ENCODE measurements at regions not wholly inside any gene's neighbourhood (a gene's known extent, or its start where the extent isn't known, plus 50 kb on each side); places are given as distances from the start of the nearest gene placed in this dataset.

- POLR2A ChIA-PET = no interaction called here
- no peak for TF ChIP-seq SRF (IDR thresholded peaks at IDR 0.05; ENCODE audit: low read depth)
- TF ChIP-seq RAD21 (IDR thresholded peaks at IDR 0.05; ENCODE audit: low read depth) = no peak
- no peak for TF ChIP-seq CBX3 (IDR thresholded peaks at IDR 0.05; ENCODE audit: low read depth)
- TF ChIP-seq CTCF (IDR thresholded peaks at IDR 0.05 in 2 of 3, conservative IDR thresholded peaks at IDR 0.05 in 1 of 3; ENCODE audit: borderline replicate concordance in 1 of 3, insufficient read depth in 1 of 3, low read depth in 2 of 3, low read length in 2 of 3) = no peak
- no peak for TF ChIP-seq FOSL1 (IDR thresholded peaks at IDR 0.05; ENCODE audit: low read depth)
- no peak for TF ChIP-seq ZFX (IDR thresholded peaks at IDR 0.05)
- no peak for TF ChIP-seq ZNF274 (IDR thresholded peaks at IDR 0.05; ENCODE audit: low read depth, low read length)
- TF ChIP-seq JUND (IDR thresholded peaks at IDR 0.05) = no peak
- TF ChIP-seq REST (IDR thresholded peaks at IDR 0.05; ENCODE audit: low read depth) = no peak
- TF ChIP-seq SP1 (IDR thresholded peaks at IDR 0.05; ENCODE audit: low read depth) = no peak
- TF ChIP-seq, protein P1, sequence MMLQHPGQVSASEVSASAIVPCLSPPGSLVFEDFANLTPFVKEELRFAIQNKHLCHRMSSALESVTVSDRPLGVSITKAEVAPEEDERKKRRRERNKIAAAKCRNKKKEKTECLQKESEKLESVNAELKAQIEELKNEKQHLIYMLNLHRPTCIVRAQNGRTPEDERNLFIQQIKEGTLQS (IDR thresholded peaks at IDR 0.05) = no peak
- TF ChIP-seq POLR2A (IDR thresholded peaks at IDR 0.05; ENCODE audit: borderline replicate concordance, extremely low read depth, insufficient read depth, insufficient read length) = no peak
- TF ChIP-seq TCF7L2 (IDR thresholded peaks at IDR 0.05; ENCODE audit: borderline replicate concordance, extremely low read depth, insufficient read depth, insufficient read length) = no peak
- no peak for TF ChIP-seq MAX (IDR thresholded peaks at IDR 0.05)
- no peak for TF ChIP-seq YY1 (IDR thresholded peaks at IDR 0.05; ENCODE audit: extremely low read depth, insufficient replicate concordance, low read depth, low read length)
- TF ChIP-seq, protein P2, sequence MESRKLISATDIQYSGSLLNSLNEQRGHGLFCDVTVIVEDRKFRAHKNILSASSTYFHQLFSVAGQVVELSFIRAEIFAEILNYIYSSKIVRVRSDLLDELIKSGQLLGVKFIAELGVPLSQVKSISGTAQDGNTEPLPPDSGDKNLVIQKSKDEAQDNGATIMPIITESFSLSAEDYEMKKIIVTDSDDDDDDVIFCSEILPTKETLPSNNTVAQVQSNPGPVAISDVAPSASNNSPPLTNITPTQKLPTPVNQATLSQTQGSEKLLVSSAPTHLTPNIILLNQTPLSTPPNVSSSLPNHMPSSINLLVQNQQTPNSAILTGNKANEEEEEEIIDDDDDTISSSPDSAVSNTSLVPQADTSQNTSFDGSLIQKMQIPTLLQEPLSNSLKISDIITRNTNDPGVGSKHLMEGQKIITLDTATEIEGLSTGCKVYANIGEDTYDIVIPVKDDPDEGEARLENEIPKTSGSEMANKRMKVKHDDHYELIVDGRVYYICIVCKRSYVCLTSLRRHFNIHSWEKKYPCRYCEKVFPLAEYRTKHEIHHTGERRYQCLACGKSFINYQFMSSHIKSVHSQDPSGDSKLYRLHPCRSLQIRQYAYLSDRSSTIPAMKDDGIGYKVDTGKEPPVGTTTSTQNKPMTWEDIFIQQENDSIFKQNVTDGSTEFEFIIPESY (IDR thresholded peaks at IDR 0.05; ENCODE audit: extremely low read depth, insufficient replicate concordance, low read length) = no peak
- no peak for TF ChIP-seq ELF1 (IDR thresholded peaks at IDR 0.05; ENCODE audit: borderline replicate concordance, low read depth)
- no peak for TF ChIP-seq EZH2phosphoT487 (IDR thresholded peaks at IDR 0.05; ENCODE audit: borderline replicate concordance)
- no peak for TF ChIP-seq SIN3A (IDR thresholded peaks at IDR 0.05; ENCODE audit: low read depth)
- peaks cover 0 to 9% of the 10 kb centered on the region in 2 experiments; a peak in 2 of 4 replicates for H3K4me1 ChIP-seq (ENCODE audit: control insufficient read depth in 1 of 2, insufficient read depth in 2 of 2, low read length in 2 of 2)
- H3K27ac ChIP-seq (ENCODE audit: low read depth, low read length) = no peak overlapping the region
- CTCF ChIA-PET = no interaction called here
- RAD21 ChIA-PET (ENCODE audit: low non-redundant PET in 1 of 2, low total read pairs in 2 of 2, uncharacterized antibody in 2 of 2, unreplicated experiment in 2 of 2) = no interaction called here
- intact Hi-C loops (cut with micrococcal nuclease) = no loop called here
- no peak overlapping the region for H2AFZ ChIP-seq (ENCODE audit: low read depth, low read length, poor library complexity, severe bottlenecking)
- H3K4me3 ChIP-seq (replicated peaks in 1 of 2; ENCODE audit: low read depth in 1 of 2, low read length in 2 of 2) = no peak overlapping the region
- H3K9me3 ChIP-seq (ENCODE audit: control insufficient read depth in 1 of 2, insufficient read depth in 1 of 2, low read depth in 1 of 2, low read length in 2 of 2) = no peaks in the 10 kb centered on the region
- no peaks in the 10 kb centered on the region for H3K36me3 ChIP-seq (ENCODE audit: control insufficient read depth in 1 of 2, insufficient read depth in 2 of 2, low read length in 2 of 2)
- H3K4me2 ChIP-seq (ENCODE audit: low read length) = no peak overlapping the region
- ATAC-seq (no peak), DNase-seq (ENCODE audit: low read depth, low spot score) (no peak)
- no TSS peak for BruUV-seq (replicated peaks)
- no peaks in the 10 kb centered on the region for H4K20me1 ChIP-seq (ENCODE audit: insufficient read depth)
- H3K9me2 ChIP-seq (ENCODE audit: insufficient read depth) = no peaks in the 10 kb centered on the region
- no peaks in the 10 kb centered on the region for H3K27me3 ChIP-seq (ENCODE audit: insufficient read depth, low read length)
- no peaks in the 10 kb centered on the region for H3K79me2 ChIP-seq (ENCODE audit: insufficient read depth, low read length)
- H3K9ac ChIP-seq (ENCODE audit: low read length) = no peak overlapping the region
These were observed 419.7 kb upstream of the ZEB2 start for GRCh38 chr2:144939590-144939989.
